HEK293T (cell line): ENCODE measurements at regions not wholly inside any gene's neighbourhood (a gene's known extent, or its start where the extent isn't known, plus 50 kb on each side); places are given as distances from the start of the nearest gene placed in this dataset.

ENCODE experiments used
- ARNT ChIP-seq: fragments of 450-650 bp; IDR thresholded peaks from 2 replicates; pipeline ENCODE4 v1.6.1; 2017; ENCODE audit warnings: mild to moderate bottlenecking
- ELF4 ChIP-seq: fragments of 450-650 bp; IDR thresholded peaks from 2 replicates; pipeline ENCODE4 v1.6.1; 2017; ENCODE audit warnings: antibody characterized with exemption
- FOXM1 ChIP-seq: fragments of 450-650 bp; IDR thresholded peaks from 2 replicates; pipeline ENCODE4 v1.6.1; 2017; ENCODE audit warnings: mild to moderate bottlenecking, borderline replicate concordance
- HDGF ChIP-seq: fragments of 450-650 bp; IDR thresholded peaks from 2 replicates; pipeline ENCODE4 v1.6.1; 2017; ENCODE audit warnings: antibody characterized with exemption, borderline replicate concordance
- NFRKB ChIP-seq: fragments of 450-650 bp; IDR thresholded peaks from 2 replicates; pipeline ENCODE4 v1.6.1; 2016; ENCODE audit warnings: mild to moderate bottlenecking, moderate library complexity
- SP1 ChIP-seq: fragments of 450-650 bp; IDR thresholded peaks from 2 replicates; pipeline ENCODE4 v1.6.1; 2017
- TARDBP ChIP-seq: fragments of 450-650 bp; IDR thresholded peaks from 2 replicates; pipeline ENCODE4 v1.6.1; 2016

DNA sequence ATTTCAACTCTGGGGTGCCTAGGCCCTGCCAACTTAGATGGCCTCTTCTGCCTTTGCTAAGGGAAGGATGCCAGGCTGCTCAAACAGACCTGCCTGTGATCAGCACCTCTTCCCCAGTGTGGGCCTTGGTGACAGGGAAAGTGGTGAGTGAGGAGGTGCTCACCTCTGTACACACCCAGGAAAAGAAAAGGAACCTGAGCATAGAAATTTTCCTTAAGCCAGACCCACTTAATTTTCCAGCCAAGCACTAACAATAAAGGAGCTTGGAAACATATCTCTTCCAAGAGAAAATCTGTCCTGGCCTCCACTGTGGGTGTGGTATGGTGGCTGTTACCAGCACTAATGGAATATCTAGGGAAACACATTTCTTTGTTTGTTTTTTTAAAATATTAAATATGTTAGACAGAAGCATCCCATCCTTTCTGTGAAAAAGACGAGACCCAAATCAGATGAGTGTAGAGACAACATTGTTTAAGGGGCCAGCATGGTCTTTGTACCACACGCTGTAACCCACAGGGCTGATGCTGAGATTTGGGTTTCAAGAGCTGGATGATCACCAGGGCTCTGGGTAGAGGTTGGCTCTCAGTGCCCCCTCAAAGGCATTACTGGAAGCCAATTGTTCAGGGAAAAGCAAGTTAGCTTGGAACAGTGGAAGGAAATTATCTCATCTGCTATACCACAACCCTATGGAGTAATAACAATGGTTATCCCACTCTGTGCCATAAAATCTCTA, 472.2 kb downstream of the INSC start:
- TF ChIP-seq SP1 (no peak), ARNT (no peak), FOXM1 (no peak), ELF4 (no peak), NFRKB (no peak), HDGF (no peak), TARDBP (no peak)
